NCI-H1417 (cell line): ENCODE measurements at regions not wholly inside any gene's neighbourhood (a gene's known extent, or its start where the extent isn't known, plus 50 kb on each side); places are given as distances from the start of the nearest gene placed in this dataset.
A peak's percentile ranks its signal among the peaks of the same experiment; 100 is the strongest.
"Not testable (repeated sequence)": the region's sequence is repeated elsewhere in the genome, so short reads cannot be mapped to it uniquely, and the experiment has no call there.

Experiments
- DNase-seq, 3 experiments: peaks; one replicate each; lab custom pipeline; 2025; lab: John Stamatoyannopoulos, UW

- no peak for DNase-seq
Measured at GRCh38 chr2:13682540-13683272, 949.8 kb upstream of the LRATD1 start.

GRCh38 chr2:13686262-13686661 lies 946.3 kb upstream of the LRATD1 start:
- no peak for DNase-seq

DNA sequence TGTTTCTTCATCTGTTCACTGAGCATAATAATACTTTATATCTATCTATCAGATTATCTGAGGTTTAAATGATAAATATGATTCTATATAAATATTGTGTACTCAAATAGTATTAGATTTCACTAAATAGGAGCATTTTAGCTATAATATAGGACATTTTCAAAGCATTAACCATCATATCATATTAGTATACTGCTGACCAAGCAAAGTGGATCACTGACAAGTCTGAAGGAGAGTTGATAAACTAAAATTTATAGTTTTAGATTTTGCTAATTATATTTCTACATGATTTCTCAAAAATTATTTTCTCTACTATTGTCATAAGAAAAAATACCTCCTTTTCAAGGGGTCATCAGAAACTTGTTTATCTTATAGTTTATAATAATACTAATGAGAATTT lies 937.8 kb upstream of the LRATD1 start:
- no peak for DNase-seq

GRCh38 chr2:13696601-13697000 lies 935.9 kb upstream of the LRATD1 start:
- no peak for DNase-seq

GRCh38 chr2:13698847-13699246 lies 933.7 kb upstream of the LRATD1 start:
- no peak for DNase-seq

- not testable (repeated sequence) for DNase-seq
Measured at GRCh38 chr2:13699939-13700338, 932.6 kb upstream of the LRATD1 start.

DNA sequence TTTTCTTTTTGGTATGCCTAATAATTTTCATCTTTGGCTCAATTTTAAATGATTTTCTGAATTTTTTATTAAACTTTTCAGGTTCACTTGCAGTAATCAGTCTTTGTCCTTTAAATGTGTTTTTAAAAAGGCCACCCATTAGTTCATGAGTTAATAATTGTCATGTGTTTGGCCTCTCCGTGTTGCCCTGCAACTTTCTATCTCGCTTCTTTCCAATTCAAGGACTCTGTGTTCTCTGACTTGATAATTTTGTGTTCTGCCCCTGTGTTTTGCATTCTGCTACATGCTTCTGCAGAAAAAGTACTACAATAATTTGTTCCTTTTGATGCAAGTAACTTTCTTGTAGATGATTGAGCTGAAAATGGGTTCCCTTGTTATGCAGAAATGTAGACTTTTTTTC lies 921.4 kb upstream of the LRATD1 start:
- no peak for DNase-seq

GRCh38 chr2:13714466-13714865 lies 918.1 kb upstream of the LRATD1 start:
- DNase-seq: no peak

DNA sequence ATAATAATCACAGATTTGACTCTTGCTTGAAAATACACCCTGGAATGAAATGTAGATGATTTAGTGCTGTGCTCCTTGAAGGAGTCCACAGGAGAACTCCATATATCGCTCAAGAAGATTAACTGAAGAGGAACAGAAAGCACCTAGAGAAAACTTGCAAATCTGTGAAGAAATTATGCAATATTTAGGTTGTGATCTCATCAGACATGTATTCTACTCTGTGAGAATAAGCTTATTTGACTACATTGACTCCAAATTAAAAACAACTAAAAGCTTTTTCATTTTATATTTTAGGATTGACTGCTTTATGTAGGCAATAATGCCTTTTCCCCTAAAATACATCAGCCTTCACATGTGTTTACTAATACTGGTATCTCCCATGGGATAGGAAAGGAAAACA lies 906.6 kb upstream of the LRATD1 start:
- DNase-seq: no peak

DNA sequence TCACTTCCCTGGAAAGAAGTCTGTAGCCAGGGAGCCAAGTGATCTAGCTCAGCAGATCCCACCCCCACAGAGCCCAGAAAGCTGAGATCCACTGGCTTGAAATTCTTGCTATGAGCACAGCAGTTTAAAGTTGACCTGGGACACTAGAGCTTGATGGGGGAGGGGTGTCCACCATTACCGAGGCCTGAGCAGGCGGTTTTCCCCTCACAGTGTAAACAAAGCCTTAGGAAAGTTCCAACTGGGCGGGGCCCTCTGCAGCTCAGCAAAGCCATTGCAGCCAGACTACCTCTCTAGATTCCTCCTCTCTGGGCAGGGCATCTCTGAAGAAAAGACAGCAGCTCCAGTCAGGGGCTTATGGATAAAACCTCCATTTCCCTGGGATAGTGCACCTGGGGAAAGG lies 887.2 kb upstream of the LRATD1 start:
- no peak for DNase-seq

- no peak for DNase-seq
Measured at GRCh38 chr2:13751955-13752354, 880.6 kb upstream of the LRATD1 start.

DNA sequence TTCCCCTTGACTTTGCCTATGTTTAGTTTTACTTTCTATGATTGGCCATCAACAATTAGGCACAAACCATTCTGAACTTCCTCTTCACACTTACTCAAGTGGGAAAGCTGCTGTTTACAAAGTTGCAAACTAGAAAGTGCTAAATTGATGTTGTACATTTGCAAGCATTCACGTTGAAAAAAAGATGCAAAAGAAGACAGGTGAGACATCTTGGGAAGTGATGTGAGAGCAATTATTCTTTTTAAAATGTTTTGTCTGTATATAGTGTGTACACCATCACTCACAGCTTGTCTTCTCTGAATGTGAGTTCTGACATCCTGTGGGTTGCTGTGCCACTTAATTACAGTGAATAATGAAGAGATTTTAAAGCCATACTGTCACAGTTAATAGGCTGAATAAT lies 874.1 kb upstream of the LRATD1 start:
- peak in 2 of 3 experiments; percentile 18 to 83 for DNase-seq

DNA sequence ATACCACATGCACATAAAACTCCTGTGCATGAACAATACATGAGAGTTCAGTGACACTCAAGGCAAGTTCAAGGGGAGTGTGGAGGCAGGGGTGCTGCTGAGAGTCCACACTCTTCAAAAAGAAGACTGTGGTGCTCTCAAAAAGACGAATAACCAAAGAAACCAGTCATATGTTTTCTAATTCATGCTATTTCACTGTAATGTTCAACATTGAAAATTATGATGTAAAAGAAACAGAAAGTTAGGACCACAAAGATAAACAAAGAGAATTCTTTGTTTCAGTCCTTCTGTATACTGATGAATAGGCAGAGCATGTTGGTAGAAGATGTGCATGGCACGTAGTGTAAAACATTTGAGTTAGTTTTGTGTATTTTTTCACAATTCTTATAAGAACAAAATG lies 864.2 kb upstream of the LRATD1 start:
- peak in 1 of 3 experiments; percentile 39 for DNase-seq

GRCh38 chr2:13770279-13770678 lies 862.2 kb upstream of the LRATD1 start:
- DNase-seq: no peak

DNA sequence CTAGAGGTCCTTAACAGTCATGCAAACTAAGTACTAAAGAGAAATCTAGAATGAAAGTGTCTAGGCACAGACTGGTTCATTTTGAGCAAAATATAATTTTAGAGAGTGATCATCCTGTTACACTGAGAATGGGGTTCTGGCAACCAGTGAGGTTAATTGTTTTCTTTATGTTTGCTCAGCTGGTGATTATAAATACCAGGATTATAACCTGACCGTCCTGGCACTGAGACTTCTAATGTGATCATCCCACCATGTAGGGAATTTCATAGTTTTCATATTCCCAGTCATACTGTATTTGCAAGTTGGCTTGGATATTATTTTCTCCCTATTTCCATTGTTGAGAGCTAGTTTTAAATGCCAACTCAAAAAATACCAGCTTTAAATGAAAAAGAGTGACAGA lies 852.5 kb upstream of the LRATD1 start:
- peak in 2 of 3 experiments; percentile 25 to 73 for DNase-seq

GRCh38 chr2:13791019-13791547 lies 841.4 kb upstream of the LRATD1 start:
- DNase-seq: no peak

GRCh38 chr2:13806539-13806938 lies 826.0 kb upstream of the LRATD1 start:
- DNase-seq: peak in 1 of 3 experiments; percentile 15

- no peak for DNase-seq
Measured at GRCh38 chr2:13813236-13813635, 819.3 kb upstream of the LRATD1 start.

- no peak for DNase-seq
Measured at GRCh38 chr2:13818002-13818401, 814.5 kb upstream of the LRATD1 start.

GRCh38 chr2:13819896-13820295 lies 812.6 kb upstream of the LRATD1 start:
- DNase-seq: peak in 1 of 3 experiments; percentile 25

- no peak for DNase-seq
Measured at GRCh38 chr2:13821255-13821880, 811.1 kb upstream of the LRATD1 start.

DNA sequence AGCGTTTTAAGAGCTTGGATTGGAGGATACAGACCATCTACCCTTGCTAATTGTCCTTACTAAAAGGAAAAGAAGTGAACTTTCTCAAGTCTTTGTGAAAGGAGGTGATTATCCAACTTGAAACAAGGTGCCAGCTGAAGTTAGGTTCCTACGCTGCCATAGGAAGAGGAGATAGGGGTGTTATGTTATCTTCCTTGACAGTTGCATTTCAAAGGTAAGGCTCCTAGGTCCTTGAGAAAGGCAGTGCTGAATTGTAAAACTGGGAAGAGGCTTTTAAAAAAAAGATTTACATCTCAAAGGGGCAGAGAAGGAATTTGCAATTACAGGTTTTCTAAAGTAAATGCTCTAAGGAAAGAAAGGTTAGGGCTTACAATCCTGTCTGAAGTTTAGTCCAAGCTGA lies 810.2 kb upstream of the LRATD1 start:
- no peak for DNase-seq

- peak in 1 of 3 experiments; percentile 11 for DNase-seq
Measured at GRCh38 chr2:13826314-13826853, 806.1 kb upstream of the LRATD1 start.
